ENCODE measurements at regions not wholly inside any gene's neighbourhood (a gene's known extent, or its start where the extent isn't known, plus 50 kb on each side); places are given as distances from the start of the nearest gene placed in this dataset.

GRCh38 chr2:149863227-149863626 lies 275.7 kb upstream of the MMADHC start:
- CTCF ChIA-PET = no interaction called here
- no TSS peak for BruUV-seq (replicated peaks)
- no peaks in the 10 kb centered on the region for H3K36me3 ChIP-seq (ENCODE audit: low read depth)
- H3K9me2 ChIP-seq (ENCODE audit: insufficient read depth) = no peaks in the 10 kb centered on the region
- H3K27ac ChIP-seq = no peak overlapping the region
- DNase-seq = no peak
- H3K79me2 ChIP-seq (ENCODE audit: low read depth) = no peaks in the 10 kb centered on the region
- no peaks in the 10 kb centered on the region for H3K27me3 ChIP-seq (ENCODE audit: insufficient read depth, low read depth)
- H3K4me1 ChIP-seq (replicated peaks; ENCODE audit: insufficient read depth) = peaks cover 10% of the 10 kb centered on the region
- H2AFZ ChIP-seq = no peak overlapping the region
- POLR2A ChIA-PET (ENCODE audit: unreplicated experiment) = no interaction called here
- no peak overlapping the region for H3K4me3 ChIP-seq
- TF ChIP-seq EZH2 (IDR thresholded peaks at IDR 0.05; ENCODE audit: low read depth) = no peak
- TF ChIP-seq CTCF (conservative IDR thresholded peaks at IDR 0.05) = no peak
- H3K4me2 ChIP-seq = no peak overlapping the region
- no peaks in the 10 kb centered on the region for H3K9me3 ChIP-seq (ENCODE audit: insufficient read depth, low read depth)
- intact Hi-C loops (cut with micrococcal nuclease; ENCODE audit: unreplicated experiment) = loop anchor here (5.0 kb wide), 1 partner anchor 124 kb away; no protein-coding TSS in a partner anchor
- H3F3A ChIP-seq (ENCODE audit: insufficient read depth, low read depth) = no peaks in the 10 kb centered on the region
- no peaks in the 10 kb centered on the region for H4K20me1 ChIP-seq (ENCODE audit: insufficient read depth)

GRCh38 chr2:149861034-149861433 lies 273.5 kb upstream of the MMADHC start:
- Histone ChIP-seq H3K27ac (no peak overlapping the region), H3K36me3 (ENCODE audit: low read depth) (no peaks in the 10 kb centered on the region), H4K20me1 (ENCODE audit: insufficient read depth) (no peaks in the 10 kb centered on the region), H3K79me2 (ENCODE audit: low read depth) (no peaks in the 10 kb centered on the region), H3F3A (ENCODE audit: insufficient read depth, low read depth) (no peaks in the 10 kb centered on the region), H3K9me3 (ENCODE audit: insufficient read depth, low read depth) (no peaks in the 10 kb centered on the region), H3K9me2 (ENCODE audit: insufficient read depth) (no peaks in the 10 kb centered on the region), H2AFZ (no peak overlapping the region), H3K4me1 (replicated peaks; ENCODE audit: insufficient read depth) (peaks cover 10% of the 10 kb centered on the region), H3K27me3 (ENCODE audit: insufficient read depth, low read depth) (no peaks in the 10 kb centered on the region), H3K4me3 (no peak overlapping the region), H3K4me2 (no peak overlapping the region)
- intact Hi-C loops (cut with micrococcal nuclease; ENCODE audit: unreplicated experiment) = loop anchor here (5.0 kb wide), 1 partner anchor 126 kb away; no protein-coding TSS in a partner anchor
- ChIA-PET POLR2A (ENCODE audit: unreplicated experiment) (interaction anchor here (0.5 kb wide), 1 partner anchor 238 kb away, joined by 3 read pairs; no protein-coding TSS in a partner anchor), CTCF (no interaction called here)
- no TSS peak for BruUV-seq (replicated peaks)
- no peak for TF ChIP-seq EZH2 (IDR thresholded peaks at IDR 0.05; ENCODE audit: low read depth)
- TF ChIP-seq CTCF (conservative IDR thresholded peaks at IDR 0.05) = no peak
- DNase-seq = no peak

GRCh38 chr2:149860276-149860921 lies 272.8 kb upstream of the MMADHC start:
- no peak overlapping the region for H3K4me2 ChIP-seq
- H3K9me3 ChIP-seq (ENCODE audit: insufficient read depth, low read depth) = no peaks in the 10 kb centered on the region
- TF ChIP-seq CTCF (conservative IDR thresholded peaks at IDR 0.05) (no peak), EZH2 (IDR thresholded peaks at IDR 0.05; ENCODE audit: low read depth) (no peak)
- DNase-seq = peak in 1 of 2 experiments; percentile 33
- H4K20me1 ChIP-seq (ENCODE audit: insufficient read depth) = no peaks in the 10 kb centered on the region
- H3K27me3 ChIP-seq (ENCODE audit: insufficient read depth, low read depth) = no peaks in the 10 kb centered on the region
- intact Hi-C loops (cut with micrococcal nuclease; ENCODE audit: unreplicated experiment) = loop anchor here (5.0 kb wide), 1 partner anchor 127 kb away; no protein-coding TSS in a partner anchor
- no peak overlapping the region for H3K27ac ChIP-seq
- no TSS peak for BruUV-seq (replicated peaks)
- H3F3A ChIP-seq (ENCODE audit: insufficient read depth, low read depth) = no peaks in the 10 kb centered on the region
- H3K4me1 ChIP-seq (replicated peaks; ENCODE audit: insufficient read depth) = peaks cover 10% of the 10 kb centered on the region
- H3K9me2 ChIP-seq (ENCODE audit: insufficient read depth) = no peaks in the 10 kb centered on the region
- POLR2A ChIA-PET (ENCODE audit: unreplicated experiment) = interaction anchor here (0.5 to 0.6 kb wide), 2 partner anchors 237 to 619 kb away, joined by 3 to 9 read pairs; no protein-coding TSS in a partner anchor
- H2AFZ ChIP-seq = no peak overlapping the region
- CTCF ChIA-PET = no interaction called here
- no peak overlapping the region for H3K4me3 ChIP-seq
- H3K36me3 ChIP-seq (ENCODE audit: low read depth) = no peaks in the 10 kb centered on the region
- no peaks in the 10 kb centered on the region for H3K79me2 ChIP-seq (ENCODE audit: low read depth)

All from PC-9 (cell line).